ENCODE measurements at regions not wholly inside any gene's neighbourhood (a gene's known extent, or its start where the extent isn't known, plus 50 kb on each side); places are given as distances from the start of the nearest gene placed in this dataset.

GRCh38 chr3:165463531-165463930 is 267.3 kb upstream of the SLITRK3 start:
- TF ChIP-seq CTCF (IDR thresholded peaks at IDR 0.05 in 2 of 3, conservative IDR thresholded peaks at IDR 0.05 in 1 of 3; ENCODE audit: borderline replicate concordance in 1 of 3, insufficient read depth in 1 of 3, low read depth in 2 of 3, low read length in 2 of 3) (no peak), RAD21 (IDR thresholded peaks at IDR 0.05; ENCODE audit: low read depth) (no peak), EZH2phosphoT487 (IDR thresholded peaks at IDR 0.05; ENCODE audit: borderline replicate concordance) (no peak), MAX (IDR thresholded peaks at IDR 0.05) (no peak)
